ENCODE measurements at regions not wholly inside any gene's neighbourhood (a gene's known extent, or its start where the extent isn't known, plus 50 kb on each side); places are given as distances from the start of the nearest gene placed in this dataset.

DNA sequence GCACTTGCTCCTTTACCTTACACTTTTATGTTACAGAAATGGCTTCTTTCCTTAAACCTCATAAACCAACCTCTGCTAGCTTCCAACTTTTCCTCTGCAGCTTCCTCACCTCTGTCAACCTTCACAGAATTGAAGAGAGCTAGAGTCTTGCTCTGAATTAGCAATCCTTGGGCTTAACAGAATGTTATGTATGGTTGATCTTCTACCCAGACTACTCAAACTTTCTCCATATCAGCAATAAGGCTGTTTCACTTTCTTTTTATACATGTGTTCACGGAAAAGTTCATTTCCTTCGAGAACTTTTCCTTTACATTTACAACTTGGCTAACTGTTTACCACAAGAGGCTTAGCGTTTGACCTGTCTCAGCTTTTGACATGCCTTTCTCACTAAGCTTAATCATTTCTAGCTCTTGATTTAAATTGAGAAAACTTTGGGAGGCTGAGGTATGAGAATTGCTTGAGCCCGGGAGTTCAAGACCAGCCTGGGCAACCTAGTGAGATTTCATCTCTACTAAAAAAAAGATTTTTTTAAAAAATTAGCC lies 207.3 kb downstream of the BMP7 start:
- Histone ChIP-seq H3K27me3 (ENCODE audit: low read depth) (peaks cover 27% of the 10 kb centered on the region), H3K4me3 (no peak overlapping the region), H3K36me3 (no peaks in the 10 kb centered on the region), H3K4me1 (no peaks in the 10 kb centered on the region), H3K27ac (replicated peaks) (no peak overlapping the region), H3K9me3 (replicated peaks) (no peaks in the 10 kb centered on the region)
- intact Hi-C loops (cut with micrococcal nuclease), result no loop called here
- TF ChIP-seq CTCF (IDR thresholded peaks at IDR 0.05; ENCODE audit: borderline replicate concordance), result no peak
- DNase-seq, result no peak

DNA sequence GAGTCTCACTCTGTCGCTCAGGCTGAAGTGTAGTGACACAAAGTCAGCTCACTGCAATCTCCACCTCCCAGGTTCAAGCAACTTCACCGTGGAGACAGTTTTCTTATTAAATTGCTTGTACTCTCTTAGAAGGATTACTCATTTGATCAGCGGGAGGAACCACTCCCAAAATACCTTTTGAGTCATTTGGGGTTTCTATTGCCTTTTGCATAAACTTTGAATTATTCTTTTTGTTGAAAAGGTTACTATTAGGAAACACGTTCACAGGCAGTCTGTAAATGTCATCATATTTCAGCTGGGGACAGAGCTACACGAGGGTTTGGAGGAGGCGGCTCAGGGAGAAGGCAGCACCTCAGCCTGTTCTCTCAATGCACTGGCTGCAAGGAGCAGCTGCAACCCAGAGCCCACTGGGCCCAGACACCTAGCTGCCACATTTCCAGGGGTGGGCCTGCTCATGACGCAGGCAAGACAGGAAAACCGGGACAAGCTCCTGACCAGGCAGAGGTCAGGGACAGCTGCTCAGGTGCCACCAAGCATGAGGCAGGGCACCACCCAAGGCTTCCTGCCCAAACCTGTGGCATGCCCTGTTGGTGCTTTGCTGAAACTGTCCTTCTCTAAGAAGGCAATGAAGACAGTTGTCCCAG lies 205.9 kb downstream of the BMP7 start:
- H3K27me3 ChIP-seq (ENCODE audit: low read depth), result peaks cover 22% of the 10 kb centered on the region
- no peaks in the 10 kb centered on the region for H3K9me3 ChIP-seq (replicated peaks)
- DNase-seq, result no peak
- intact Hi-C loops (cut with micrococcal nuclease), result no loop called here
- no peak overlapping the region for H3K4me3 ChIP-seq
- H3K4me1 ChIP-seq, result no peaks in the 10 kb centered on the region
- TF ChIP-seq CTCF (IDR thresholded peaks at IDR 0.05; ENCODE audit: borderline replicate concordance), result no peak
- H3K27ac ChIP-seq (replicated peaks), result no peak overlapping the region
- no peaks in the 10 kb centered on the region for H3K36me3 ChIP-seq

DNA sequence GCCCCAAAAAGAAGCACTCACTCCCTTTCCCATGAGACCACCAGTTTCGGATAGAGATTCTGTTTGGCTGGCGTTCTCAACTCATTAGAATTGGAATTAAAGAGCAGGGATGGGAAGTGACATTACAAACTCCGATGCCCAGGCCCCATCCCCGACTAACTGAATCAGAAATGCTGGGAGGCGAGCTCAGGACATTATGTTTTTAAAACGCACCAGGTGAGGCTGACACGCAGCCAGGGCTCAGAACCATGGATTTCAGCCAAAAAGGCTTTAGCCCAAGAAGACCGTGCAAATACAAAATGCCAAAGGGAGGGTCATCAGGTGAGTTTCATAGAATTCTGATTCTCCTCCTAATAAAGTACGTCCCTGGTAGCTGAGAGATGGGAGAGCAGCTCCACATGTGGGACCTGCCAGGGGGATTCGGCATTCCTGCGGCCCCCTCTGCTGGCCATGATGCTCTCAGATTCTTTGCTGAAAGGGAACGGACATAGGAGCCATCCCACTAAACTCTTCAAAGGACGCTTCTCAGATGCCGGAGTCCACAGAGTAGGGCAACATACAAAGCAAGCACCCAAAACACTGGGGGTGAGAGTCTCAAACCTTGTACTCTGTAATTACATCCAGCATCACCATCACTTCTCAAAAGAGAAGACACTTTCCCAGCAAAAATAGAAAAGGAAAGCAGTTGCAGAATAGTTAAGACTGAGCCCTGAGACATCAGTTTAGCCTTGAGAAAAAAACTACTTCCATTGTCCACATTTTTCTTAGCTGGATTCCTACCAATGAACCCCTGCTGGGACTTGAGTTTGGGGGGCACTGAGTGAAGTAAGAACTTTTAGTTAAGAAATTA lies 205.2 kb downstream of the BMP7 start:
- no peak for DNase-seq
- Histone ChIP-seq H3K27me3 (ENCODE audit: low read depth) (peaks cover 22% of the 10 kb centered on the region), H3K4me1 (no peaks in the 10 kb centered on the region), H3K4me3 (no peak overlapping the region), H3K36me3 (no peaks in the 10 kb centered on the region), H3K27ac (replicated peaks) (no peak overlapping the region), H3K9me3 (replicated peaks) (no peaks in the 10 kb centered on the region)
- intact Hi-C loops (cut with micrococcal nuclease), result no loop called here
- no peak for TF ChIP-seq CTCF (IDR thresholded peaks at IDR 0.05; ENCODE audit: borderline replicate concordance)

- no peak overlapping the region for H3K27ac ChIP-seq (replicated peaks)
- no peaks in the 10 kb centered on the region for H3K36me3 ChIP-seq
- no peak overlapping the region for H3K4me3 ChIP-seq
- no peak for DNase-seq
- TF ChIP-seq CTCF (IDR thresholded peaks at IDR 0.05; ENCODE audit: borderline replicate concordance), result no peak
- H3K9me3 ChIP-seq (replicated peaks), result no peaks in the 10 kb centered on the region
- H3K4me1 ChIP-seq, result no peaks in the 10 kb centered on the region
- H3K27me3 ChIP-seq (ENCODE audit: low read depth), result peaks cover 15% of the 10 kb centered on the region
- intact Hi-C loops (cut with micrococcal nuclease), result no loop called here
These were observed 204.2 kb downstream of the BMP7 start for GRCh38 chr20:57062241-57062640.

DNA sequence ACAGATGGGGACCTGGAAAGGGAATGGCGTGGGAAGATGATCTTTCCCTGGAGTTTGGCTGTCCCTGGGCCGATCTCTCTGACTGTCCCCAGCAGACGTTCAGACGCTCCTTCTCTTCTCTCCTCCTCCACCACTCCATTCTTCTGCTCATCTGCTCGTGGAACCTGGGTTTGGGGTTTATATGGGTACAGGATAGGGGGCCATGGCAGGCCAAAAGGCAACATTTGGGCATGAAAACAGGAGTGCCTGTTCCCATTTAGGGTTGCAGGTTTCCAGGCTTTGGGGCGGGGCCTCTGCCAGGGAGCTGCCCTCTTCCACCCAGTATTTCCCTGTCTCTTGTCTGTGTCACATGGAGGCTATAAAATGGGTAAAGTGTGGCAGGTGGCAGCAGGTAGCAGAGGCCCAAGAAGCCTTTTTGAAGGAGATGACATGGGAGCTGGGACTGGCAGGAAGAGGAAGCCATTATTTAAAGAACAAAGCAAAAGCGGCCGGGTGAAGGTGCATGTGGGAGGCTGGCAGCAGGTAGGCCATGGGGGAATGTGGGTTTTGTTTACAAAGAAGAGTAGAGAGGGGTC lies 203.7 kb downstream of the BMP7 start:
- no peak for TF ChIP-seq CTCF (IDR thresholded peaks at IDR 0.05; ENCODE audit: borderline replicate concordance)
- Histone ChIP-seq H3K9me3 (replicated peaks) (no peaks in the 10 kb centered on the region), H3K4me1 (no peaks in the 10 kb centered on the region), H3K27me3 (ENCODE audit: low read depth) (peaks cover 10% of the 10 kb centered on the region), H3K4me3 (no peak overlapping the region), H3K27ac (replicated peaks) (no peak overlapping the region), H3K36me3 (no peaks in the 10 kb centered on the region)
- no peak for DNase-seq
- intact Hi-C loops (cut with micrococcal nuclease), result no loop called here
